ENCODE measurements at regions not wholly inside any gene's neighbourhood (a gene's known extent, or its start where the extent isn't known, plus 50 kb on each side); places are given as distances from the start of the nearest gene placed in this dataset.
"Not testable (repeated sequence)": the region's sequence is repeated elsewhere in the genome, so short reads cannot be mapped to it uniquely, and the experiment has no call there.

- DNase-seq (ENCODE audit: low read depth): no peak
Observed at GRCh38 chr2:198913394-198914152, 544.2 kb downstream of the SATB2 start.

- DNase-seq (ENCODE audit: low read depth): no peak
Observed at GRCh38 chr2:198909525-198910267, 548.0 kb downstream of the SATB2 start.

GRCh38 chr2:198905881-198906612 is 551.7 kb downstream of the SATB2 start:
- DNase-seq (ENCODE audit: low read depth): no peak

GRCh38 chr2:198901894-198902293 is 555.8 kb downstream of the SATB2 start:
- no peak for DNase-seq (ENCODE audit: low read depth)

- DNase-seq (ENCODE audit: low read depth): no peak
Observed at GRCh38 chr2:198900141-198900540, 557.6 kb downstream of the SATB2 start.

GRCh38 chr2:198890490-198890889 is 567.2 kb downstream of the SATB2 start:
- no peak for DNase-seq (ENCODE audit: low read depth)

GRCh38 chr2:198883604-198884003 is 574.1 kb downstream of the SATB2 start:
- DNase-seq (ENCODE audit: low read depth): no peak

GRCh38 chr2:198880986-198881385 is 576.8 kb downstream of the SATB2 start:
- DNase-seq (ENCODE audit: low read depth): no peak

GRCh38 chr2:198880421-198880820 is 577.3 kb downstream of the SATB2 start:
- DNase-seq (ENCODE audit: low read depth): no peak

- no peak for DNase-seq (ENCODE audit: low read depth)
Observed at GRCh38 chr2:198874472-198874858, 583.3 kb downstream of the SATB2 start.

- no peak for DNase-seq (ENCODE audit: low read depth)
Observed at GRCh38 chr2:198873503-198874471, 584.0 kb downstream of the SATB2 start.

- no peak for DNase-seq (ENCODE audit: low read depth)
Observed at GRCh38 chr2:198863655-198864054, 594.1 kb downstream of the SATB2 start.

GRCh38 chr2:198861080-198861479 is 596.7 kb downstream of the SATB2 start:
- no peak for DNase-seq (ENCODE audit: low read depth)

GRCh38 chr2:198857246-198857645 is 600.5 kb downstream of the SATB2 start:
- no peak for DNase-seq (ENCODE audit: low read depth)

GRCh38 chr2:198855746-198856145 is 602.0 kb downstream of the SATB2 start:
- not testable (repeated sequence) for DNase-seq (ENCODE audit: low read depth)

GRCh38 chr2:198852248-198852647 is 605.5 kb downstream of the SATB2 start:
- DNase-seq (ENCODE audit: low read depth): no peak

GRCh38 chr2:198825534-198825933 is 632.2 kb downstream of the SATB2 start:
- no peak for DNase-seq (ENCODE audit: low read depth)

- no peak for DNase-seq (ENCODE audit: low read depth)
Observed at GRCh38 chr2:198817536-198817935, 640.2 kb downstream of the SATB2 start.

GRCh38 chr2:198815626-198816025 is 642.1 kb downstream of the SATB2 start:
- no peak for DNase-seq (ENCODE audit: low read depth)

- no peak for DNase-seq (ENCODE audit: low read depth)
Observed at GRCh38 chr2:198811198-198811597, 646.5 kb downstream of the SATB2 start.

- DNase-seq (ENCODE audit: low read depth): no peak
Observed at GRCh38 chr2:198809976-198810375, 647.8 kb downstream of the SATB2 start.

- DNase-seq (ENCODE audit: low read depth): no peak
Observed at GRCh38 chr2:198807131-198807530, 650.6 kb downstream of the SATB2 start.

Data from activated T-cell treated with anti-CD3 and anti-CD28 coated beads for 24 hours (primary cell).